Islet precursor cell (in vitro differentiated cells): ENCODE measurements at regions not wholly inside any gene's neighbourhood (a gene's known extent, or its start where the extent isn't known, plus 50 kb on each side); places are given as distances from the start of the nearest gene placed in this dataset.
"Not testable (repeated sequence)": the region's sequence is repeated elsewhere in the genome, so short reads cannot be mapped to it uniquely, and the experiment has no call there.

Source experiments
- DNase-seq: peaks from one replicate; pipeline ENCODE4 v3.0.0-alpha.2; 2018

DNA sequence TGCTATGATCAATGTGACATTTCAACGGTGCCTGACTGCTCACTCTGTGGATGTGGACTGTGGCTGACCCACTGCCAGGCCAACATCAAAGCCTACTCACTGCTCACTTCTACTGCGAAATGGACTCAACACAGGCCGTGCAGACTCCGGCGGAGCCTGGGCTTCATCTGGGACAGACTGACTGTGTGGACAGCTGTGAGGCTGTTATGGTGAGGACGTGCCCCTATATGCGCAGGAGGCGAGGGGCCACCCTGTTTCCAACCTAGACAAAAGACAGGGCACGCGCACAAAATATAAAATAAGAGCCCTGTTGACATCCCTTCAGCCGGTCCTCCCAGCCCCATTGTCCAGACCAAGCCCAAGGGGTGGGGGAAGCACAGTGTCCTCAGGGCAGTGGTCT is 514.4 kb upstream of the RAB6C start:
- DNase-seq = no peak

DNA sequence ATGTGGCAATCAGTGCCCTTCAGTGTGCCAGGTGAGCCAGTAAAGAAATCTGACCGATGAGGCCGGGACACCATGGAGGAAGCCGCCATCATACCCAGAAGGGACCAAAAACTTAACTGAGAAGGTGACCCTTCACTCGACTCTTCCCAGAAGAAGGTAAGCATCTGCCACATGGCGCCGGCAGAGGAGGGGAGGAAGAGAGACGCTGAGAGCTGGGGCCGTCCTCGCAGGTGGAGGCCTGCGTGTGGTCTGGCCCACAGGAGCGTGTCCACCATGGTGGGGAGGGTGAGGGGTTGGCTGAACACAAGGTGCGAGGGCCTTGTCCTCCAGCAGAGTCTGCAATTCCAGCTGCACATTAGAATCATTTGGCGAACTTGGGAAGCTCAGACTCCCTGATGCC is 513.1 kb upstream of the RAB6C start:
- no peak for DNase-seq

DNA sequence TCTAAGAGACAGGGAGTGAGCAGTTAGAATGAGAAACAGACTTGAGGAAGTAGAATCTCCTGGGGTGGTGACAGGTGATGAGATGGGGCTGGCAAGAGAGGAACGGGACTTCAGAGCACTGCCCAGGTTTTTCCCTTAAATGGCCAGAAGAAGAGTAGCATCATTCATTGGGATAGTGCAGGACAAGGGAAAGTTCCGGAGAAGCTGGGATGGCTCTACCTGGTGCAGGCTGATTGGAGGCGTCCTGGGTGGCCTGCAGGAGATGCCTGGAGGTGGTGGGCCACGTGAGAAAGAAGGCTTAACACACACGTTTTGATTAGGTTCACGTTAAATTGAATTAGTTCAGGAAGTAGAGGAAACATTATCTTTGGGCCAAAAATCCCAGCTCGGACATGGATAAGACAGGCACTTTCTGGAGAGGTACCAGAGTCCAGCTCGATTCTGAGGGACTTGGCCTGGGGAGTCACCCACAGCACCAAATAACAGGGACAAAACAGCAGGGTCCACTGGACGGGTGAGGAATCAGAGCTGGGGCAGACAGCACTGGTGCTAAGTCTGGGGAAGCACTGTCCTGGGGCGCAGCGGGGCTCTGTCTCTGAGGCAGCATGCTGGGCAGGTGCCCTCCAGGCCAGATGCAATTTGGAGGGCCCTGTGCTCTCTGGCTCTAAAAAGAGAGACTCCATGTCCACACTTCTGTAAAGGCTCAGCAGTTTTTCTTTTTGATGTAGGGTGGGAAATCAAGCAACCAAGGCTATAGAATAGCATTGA is 512.3 kb upstream of the RAB6C start:
- DNase-seq = no peak

DNA sequence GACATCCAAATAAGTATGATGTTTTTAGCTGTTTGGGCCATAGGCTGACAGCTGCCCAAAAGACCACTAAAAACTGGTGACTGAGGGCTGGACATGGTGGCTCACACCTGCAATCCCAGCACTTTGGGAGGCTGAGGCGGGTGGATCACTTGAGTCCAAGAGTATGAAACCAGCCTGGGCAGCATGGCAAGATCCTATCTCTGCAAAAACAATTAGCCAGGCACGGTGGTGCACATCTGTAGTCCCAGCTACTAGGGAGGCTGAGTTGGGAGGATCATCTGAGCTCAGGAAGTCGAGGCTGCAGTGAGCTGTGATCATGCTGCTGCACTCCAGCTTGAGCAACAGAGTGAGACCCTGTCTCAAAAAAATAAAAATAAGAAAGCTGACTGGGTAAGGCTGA is 511.5 kb upstream of the RAB6C start:
- DNase-seq = no peak

DNA sequence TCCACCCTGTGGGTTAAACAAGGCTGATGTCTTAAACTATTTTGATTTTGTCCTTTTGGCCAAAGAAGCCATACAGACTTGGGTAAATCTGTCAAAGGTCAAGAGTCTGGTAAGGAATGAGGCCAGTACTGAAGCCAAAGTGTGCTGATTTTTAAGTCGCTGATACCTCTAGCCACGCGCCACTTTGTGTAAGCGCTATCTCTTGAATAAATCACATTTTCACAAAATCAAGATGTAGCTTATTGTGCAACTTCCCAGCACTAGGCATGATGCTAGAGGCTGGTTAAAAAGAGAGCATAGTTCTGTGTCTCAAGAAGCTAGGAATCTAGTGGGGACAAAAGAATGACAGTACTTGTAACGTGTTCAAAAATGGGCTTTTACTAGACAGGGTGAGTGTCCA is 510.6 kb upstream of the RAB6C start:
- DNase-seq = no peak

DNA sequence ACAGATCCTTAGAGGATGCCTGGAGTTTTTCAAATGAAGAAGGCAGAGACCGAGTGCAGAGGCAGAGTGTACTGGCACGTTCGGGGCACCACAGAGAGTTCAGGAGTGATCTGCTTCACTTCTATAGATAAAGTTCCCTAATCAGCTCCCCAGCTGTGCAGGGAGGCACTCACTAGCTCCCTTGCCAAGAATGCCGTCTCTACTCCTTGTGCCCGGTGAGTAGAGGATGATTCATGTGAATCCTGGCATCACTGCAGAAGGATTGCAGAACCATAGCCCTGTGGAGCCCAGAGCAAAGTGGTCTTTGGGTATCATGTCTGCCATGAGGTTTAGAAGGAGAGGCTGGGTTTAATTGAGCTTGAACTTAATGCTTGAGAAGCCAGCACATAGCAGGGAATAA is 510.1 kb upstream of the RAB6C start:
- DNase-seq = no peak

DNA sequence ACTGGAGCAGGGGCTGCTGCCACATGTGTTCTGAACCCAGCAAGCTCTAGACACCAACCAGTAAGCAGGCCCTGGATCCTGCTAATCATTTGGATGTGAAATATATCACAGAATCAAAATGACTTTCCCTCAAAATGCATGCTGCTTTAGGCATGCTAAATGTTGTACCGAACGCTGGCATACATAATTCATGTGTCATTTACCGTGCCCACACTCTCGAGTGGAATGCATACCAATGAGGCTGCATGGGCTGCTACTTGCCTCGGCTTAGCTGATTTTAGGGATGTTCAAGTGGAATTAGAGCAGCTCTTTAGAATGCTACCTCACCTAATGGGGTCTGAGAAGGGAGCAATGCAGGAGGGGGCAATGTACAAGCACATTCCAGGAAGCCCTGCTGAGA is 509.6 kb upstream of the RAB6C start:
- no peak for DNase-seq

DNA sequence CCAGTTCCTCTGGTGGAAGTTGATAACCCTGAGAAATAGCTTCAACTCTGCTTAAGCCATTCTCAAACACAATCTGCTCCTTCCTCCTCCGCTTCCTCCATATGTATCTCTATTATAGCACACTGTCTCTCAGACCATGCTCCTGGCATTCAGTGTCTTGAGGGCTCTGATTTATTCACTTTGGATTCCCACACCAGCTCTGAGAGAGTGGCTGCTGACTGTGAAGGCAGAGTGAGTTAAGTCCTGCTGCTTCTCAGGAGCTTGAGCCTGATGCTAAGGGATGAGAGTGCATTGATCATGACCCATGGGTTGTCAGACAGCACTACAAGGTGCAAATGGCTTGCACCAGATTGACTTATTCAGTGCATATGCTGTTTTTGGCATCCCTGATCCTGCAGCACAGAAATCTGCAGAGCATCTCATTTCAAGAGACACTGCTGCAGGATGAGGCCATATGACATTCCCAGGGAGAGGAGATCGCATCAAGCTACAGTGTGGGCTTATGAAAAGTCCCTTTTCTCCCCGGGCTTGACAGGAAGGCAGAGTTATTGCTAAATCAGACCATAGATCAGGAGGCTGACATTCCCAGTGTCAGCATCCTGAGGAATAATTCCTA is 500.5 kb upstream of the RAB6C start:
- peak; percentile 25 for DNase-seq

DNA sequence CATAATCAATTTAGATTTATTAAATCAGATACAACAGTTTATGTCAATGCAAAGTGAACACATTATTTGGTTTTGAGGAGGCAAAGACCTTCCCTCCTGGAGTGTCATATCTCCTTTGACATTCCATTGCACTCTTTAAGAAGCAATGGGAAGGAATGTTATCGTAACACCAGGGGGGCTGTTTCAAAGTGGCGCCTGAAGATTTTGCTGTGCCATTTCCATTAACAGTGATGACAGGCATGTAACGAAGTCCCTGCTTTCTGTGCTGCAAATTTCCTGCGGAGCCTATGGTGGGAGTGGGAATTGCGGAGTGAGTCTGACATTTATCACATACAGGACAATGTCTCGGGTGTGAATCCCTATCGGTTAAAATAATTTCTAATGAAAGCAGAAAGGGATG is 499.6 kb upstream of the RAB6C start:
- DNase-seq = peak; percentile 43

DNA sequence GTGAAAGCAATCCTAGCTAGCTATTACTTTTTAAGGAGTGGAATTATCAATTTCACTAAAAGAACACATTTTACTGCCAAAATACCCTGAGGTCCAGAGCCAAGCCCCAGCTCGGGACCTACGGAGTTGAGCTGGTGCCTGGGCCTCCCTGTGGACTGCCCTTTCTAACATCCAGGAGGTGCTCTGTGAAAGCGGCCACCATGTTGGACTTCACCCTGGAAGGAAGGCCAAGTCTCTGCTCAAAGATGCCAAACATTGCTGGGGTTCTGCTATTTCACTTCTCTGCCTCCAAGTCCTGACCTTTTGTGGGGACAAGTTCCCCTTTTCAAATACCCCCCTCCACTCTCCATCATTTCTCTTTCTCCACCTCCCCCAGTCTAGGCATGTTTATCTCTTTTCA is 498.7 kb upstream of the RAB6C start:
- DNase-seq = peak; percentile 19

DNA sequence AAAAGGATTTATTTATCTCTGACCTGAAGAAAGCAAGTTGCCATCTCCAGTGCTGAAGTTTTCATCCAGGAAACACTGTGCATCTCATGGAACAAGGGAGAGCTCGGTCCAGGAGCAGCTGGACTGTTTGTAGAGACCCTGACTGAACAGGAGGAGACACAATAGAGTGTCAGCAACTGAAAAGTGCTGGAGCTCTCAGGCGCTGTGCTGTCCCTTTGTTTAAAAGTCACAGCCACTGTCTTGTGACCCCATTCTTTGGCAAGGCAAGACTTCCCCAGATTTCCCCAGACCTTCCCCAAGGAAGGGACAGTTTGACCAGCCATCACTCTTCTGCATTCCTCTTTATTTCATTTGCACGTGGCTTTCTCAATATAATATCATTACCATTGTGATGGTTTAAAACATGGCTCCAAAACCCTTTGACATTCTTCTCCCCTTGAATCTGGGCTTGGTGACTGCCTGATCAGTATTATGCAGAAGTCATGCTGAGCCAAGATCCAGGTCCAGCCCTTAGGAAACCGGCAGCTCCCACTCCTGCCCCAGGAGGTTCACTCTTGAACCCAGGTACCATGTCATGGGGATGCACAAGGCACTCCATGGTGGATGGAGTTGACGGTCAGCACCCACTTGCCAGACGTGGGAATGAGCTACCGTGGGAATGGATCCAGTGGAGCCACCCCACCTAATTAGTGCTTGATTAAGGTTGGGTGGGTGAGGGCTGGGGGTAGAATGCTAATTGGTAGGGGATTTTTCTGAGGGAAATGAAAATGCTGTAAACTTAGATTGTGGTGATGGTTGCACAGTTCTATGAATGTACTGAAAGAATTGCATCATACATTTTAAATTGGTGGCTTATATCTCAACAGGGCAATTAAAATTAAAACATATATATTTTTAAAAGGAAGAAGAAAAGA is 497.9 kb upstream of the RAB6C start:
- peak; percentile 15 for DNase-seq

DNA sequence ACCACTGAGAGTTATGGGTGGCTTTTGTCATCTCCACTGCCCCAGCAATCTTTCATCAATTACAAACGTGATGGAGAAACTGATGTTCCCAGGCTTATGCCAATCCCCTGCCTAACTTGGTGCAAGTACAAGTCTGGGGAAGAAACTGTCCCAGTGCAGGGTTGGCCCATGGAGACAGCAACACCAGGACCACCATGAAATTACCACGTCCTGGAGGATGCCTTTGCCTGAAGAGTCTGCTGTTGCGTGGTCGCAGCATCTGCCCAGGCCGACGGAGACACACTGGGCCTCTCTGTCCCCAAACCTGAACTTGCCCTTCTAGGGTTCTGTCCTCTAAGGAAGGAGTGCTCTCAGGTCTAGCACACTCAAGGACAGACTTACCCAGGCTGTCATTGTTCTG is 496.8 kb upstream of the RAB6C start:
- DNase-seq = peak; percentile 18

DNA sequence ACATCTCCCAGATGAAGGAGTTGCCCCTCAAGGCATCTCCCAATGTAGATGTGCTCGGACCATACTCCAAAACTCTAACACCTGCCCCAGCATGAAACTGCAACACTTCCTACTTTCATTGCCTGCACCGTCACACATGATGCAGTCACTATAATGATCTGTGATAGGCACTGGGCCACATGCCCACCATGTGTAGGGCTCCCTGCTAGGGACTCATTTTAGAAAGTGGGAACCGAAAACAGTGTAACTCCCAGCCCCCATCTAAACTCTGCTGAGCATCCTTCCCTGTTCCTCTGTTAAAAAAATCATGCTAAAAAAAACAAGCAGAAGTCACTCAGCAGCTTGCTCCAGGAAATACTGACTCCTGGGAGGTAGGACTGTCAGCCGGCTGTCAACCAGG is 496.1 kb upstream of the RAB6C start:
- peak; percentile 25 for DNase-seq

DNA sequence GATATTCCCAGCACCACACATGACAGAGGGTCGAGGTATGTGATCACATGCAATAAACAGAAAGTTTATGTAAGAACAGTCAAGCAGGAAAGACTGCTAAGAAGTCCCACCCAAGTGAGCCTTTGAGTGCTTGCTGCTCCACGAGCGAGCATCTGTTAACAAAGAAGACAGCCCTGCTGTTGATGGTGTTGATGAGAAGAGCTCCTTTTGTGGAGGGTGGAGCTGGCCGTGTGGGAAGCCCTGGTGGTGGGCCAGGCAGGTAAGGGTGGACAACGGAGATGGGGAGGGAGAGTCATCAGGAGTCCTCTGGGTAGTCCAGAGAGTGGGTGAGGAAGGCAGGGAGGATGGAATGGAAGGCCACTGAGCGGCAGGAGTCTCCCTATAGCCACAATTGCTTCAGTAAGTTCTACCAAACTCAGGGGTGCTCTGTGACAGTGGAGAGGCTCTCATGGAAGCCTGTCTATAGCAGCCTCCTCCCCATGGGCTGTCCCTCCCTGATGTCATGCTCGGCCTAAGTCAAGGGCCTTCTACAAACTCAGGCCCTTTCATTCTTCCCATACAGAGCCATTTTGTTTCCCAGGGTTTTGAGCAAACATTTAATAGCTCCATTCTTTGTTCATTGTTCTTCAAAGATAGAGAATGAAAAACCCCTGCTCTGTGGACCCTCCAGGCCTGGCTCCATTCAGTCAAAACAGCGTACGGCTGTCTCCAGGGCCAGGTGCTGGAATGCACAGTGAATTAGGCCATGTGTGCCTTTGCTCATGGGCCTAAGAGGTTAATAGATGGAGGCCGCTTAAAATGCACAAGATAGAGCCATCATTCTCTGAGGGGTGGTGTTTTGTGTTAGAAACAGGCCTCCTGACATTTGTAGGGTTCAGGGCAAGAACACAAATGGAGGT is 494.2 kb upstream of the RAB6C start:
- DNase-seq = no peak

DNA sequence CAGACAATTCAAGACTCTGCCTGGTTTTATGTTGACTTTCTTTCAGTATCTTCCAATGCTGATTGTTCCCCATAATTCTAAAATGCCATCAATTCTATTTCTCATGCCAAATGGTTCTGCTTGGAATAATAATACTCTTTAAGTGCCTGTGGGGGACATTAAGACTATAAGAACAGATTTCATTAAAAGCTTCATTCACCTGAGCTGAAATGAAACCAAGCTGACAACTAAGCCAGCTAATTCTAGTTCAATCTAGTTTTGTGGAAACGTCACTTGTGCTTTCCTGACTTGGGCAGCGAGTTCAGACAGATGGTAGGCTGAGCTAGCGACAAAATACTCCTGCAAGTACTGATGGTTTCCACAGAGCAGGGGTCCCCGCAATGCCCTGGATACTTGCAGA is 491.1 kb upstream of the RAB6C start:
- DNase-seq = no peak

DNA sequence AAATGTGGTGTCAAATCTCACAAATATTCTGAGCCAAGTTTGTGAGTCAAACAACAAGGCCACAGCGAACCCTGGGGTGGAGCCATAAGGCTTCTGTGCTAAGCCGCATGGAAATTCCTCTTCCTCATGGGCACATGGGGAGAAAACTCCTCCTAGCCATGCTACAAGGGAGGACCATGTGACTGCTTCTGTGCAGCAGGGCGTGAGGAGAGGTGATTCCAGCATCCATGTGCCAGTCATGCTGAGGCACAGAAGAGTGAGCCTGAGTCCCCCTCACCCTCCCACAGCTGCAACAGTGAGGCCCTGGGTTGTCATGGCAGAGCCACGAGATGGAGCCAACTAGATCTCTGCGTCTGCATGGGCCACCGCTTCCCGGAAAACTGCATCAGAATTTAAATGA is 488.8 kb upstream of the RAB6C start:
- no peak for DNase-seq

DNA sequence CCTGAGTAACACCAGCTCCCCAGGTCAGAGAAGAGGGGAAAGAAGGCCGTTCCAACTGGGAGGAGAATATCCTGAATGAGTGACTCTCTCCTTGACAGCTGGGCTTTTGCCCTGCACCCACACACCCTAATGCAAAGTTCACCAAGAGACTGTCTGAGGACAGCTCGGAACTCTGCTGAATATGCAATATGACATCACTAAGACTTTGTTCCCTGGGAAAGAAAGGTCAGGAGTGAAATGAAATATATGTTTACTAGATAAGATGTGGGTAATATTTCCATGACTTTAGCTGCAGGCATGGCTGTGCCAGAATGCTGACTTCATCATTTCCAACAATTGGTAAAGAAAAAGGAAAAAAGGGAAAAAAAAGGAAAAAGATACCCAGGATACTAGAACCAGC is 488.2 kb upstream of the RAB6C start:
- no peak for DNase-seq

DNA sequence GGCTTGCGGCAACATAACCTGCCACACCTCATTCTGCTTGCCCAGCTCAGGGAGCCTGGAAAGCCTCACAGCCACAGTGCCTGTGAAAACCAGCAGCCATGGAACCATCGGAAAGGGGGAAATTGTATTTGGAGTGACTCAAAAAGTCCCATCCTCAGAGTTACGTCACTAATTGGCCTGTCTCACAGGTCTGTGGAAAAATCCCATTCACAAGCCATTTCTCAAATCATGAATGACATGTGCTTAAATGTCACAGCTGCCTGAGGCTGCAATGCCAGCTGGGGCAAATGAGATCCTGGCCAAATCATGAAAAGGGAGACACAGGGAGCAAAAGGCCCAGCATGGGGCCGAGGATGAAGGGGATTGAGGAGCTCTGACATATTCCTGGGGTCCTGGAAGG is 486.9 kb upstream of the RAB6C start:
- no peak for DNase-seq

DNA sequence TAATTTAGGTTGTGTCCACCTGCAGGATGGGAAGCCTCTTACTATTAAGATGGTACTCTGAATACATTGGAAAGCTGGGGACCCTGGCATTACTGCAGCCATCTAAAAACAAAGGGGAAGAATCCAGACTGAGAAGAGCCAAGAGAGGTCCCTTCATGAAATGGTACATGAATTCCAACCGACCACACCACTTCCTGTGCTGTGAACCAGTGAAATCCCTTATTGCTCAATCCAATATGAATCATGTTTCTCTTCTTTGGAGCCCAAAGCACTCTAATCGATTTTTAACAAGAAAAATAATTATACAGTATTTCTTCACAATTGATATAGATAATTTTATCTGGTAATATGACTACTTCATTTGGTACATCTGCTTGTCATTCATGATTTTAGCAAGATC is 479.7 kb upstream of the RAB6C start:
- DNase-seq = no peak

DNA sequence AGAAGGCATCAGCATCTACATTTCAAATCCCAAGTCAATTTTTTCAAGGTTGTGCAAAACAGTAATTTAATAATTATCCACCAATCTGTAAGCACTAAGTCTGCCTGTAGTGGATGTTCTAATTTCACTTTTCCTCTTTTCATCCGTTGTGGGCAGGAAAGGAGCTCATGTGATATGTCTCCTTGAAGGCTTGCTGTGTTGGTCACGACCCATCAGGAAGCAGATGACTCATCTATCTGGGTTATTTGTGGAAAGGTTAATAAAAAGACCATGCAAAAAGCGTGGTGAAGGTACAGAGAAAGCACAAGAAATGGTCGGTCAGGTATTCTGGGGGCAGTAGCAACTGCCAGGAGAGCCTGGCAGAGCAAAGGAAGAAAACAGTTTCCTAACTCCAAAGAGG is 476.7 kb upstream of the RAB6C start:
- no peak for DNase-seq

DNA sequence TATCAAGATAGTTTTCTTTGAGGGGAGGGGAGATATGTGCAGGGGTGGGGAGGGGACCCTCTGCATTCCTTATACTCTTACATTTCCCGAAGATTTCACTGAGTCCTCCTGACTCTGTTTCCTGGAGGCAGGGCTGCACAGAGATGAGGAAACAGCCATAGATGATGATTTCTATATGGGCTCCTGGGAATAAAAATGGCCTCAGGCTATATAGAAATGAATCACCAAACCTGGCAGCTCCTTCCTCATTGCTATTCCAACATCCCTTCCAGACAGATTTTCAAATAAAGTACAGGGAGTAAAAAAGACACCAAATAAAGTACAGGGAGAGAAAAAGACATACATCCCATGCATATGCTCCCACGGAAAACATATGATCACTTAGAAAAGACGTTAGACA is 474.8 kb upstream of the RAB6C start:
- no peak for DNase-seq

DNA sequence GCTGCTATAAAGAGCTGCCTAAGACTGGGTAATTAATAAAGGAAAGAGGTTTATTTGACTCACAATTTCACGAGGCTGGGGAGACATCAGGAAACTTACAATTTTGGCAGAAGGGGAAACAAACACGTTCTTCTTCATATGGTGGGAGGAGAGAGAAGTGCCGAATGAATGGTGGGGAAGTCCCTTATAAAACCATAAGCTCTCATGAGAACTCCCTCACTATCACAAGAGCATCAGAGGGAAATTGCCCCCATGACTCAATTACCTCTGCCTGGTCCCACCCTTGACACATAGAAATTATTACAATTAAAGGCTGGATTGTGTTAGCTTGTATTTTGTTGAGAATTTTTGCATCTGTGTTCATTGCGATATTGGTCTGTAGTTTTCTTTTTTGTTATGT is 460.5 kb upstream of the RAB6C start:
- no peak for DNase-seq

DNA sequence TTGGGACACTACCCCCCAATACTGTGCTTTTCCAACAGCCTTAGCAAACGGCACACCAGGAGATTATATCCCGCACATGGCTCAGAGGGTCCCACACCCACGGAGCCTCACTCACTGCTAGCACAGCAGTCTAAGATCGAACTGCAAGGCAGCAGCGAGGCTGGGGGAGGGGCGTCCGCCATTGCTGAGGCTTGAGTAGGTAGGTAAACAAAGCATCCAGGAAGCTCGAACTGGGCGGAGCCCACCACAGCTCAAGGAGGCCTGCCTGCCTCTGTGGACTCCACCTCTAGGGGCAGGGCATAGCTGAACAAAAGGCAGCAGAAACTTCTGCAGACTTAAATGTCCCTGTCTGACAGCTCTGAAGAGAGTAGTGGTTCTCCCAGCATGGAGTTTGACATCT is 447.3 kb upstream of the RAB6C start:
- DNase-seq = not testable (repeated sequence)
